Renal pelvis (tissue), 1 donor: ENCODE measurements at regions not wholly inside any gene's neighbourhood (a gene's known extent, or its start where the extent isn't known, plus 50 kb on each side); places are given as distances from the start of the nearest gene placed in this dataset.
"Not testable (repeated sequence)": the region's sequence is repeated elsewhere in the genome, so short reads cannot be mapped to it uniquely, and the experiment has no call there.

Experiments used
- DNase-seq: peaks from one replicate; pipeline ENCODE4 v3.0.0-alpha.2; 2013

- no peak for DNase-seq
These were observed 230.8 kb upstream of the DDI1 start for GRCh38 chr11:103805688-103806009.

- no peak for DNase-seq
These were observed 230.1 kb upstream of the DDI1 start for GRCh38 chr11:103806130-103806895.

GRCh38 chr11:103807806-103808205 is 228.6 kb upstream of the DDI1 start:
- DNase-seq, result no peak

GRCh38 chr11:103808252-103808651 is 228.2 kb upstream of the DDI1 start:
- DNase-seq, result no peak

GRCh38 chr11:103811870-103812455 is 224.5 kb upstream of the DDI1 start:
- no peak for DNase-seq

GRCh38 chr11:103812680-103813079 is 223.8 kb upstream of the DDI1 start:
- no peak for DNase-seq

GRCh38 chr11:103820345-103820744 is 216.1 kb upstream of the DDI1 start:
- not testable (repeated sequence) for DNase-seq

- no peak for DNase-seq
These were observed 212.3 kb upstream of the DDI1 start for GRCh38 chr11:103824116-103824515.

GRCh38 chr11:103825469-103825868 is 211.0 kb upstream of the DDI1 start:
- DNase-seq, result no peak

- no peak for DNase-seq
These were observed 209.6 kb upstream of the DDI1 start for GRCh38 chr11:103826856-103827255.

- no peak for DNase-seq
These were observed 206.8 kb upstream of the DDI1 start for GRCh38 chr11:103829596-103829995.

GRCh38 chr11:103830205-103830604 is 206.2 kb upstream of the DDI1 start:
- DNase-seq, result no peak

- DNase-seq, result no peak
These were observed 203.7 kb upstream of the DDI1 start for GRCh38 chr11:103832762-103833161.

- no peak for DNase-seq
These were observed 194.2 kb upstream of the DDI1 start for GRCh38 chr11:103842191-103842590.

GRCh38 chr11:103842795-103843194 is 193.6 kb upstream of the DDI1 start:
- DNase-seq, result no peak

GRCh38 chr11:103844327-103845215 is 191.9 kb upstream of the DDI1 start:
- DNase-seq, result no peak

- no peak for DNase-seq
These were observed 191.1 kb upstream of the DDI1 start for GRCh38 chr11:103845331-103845730.

GRCh38 chr11:103848686-103849085 is 187.8 kb upstream of the DDI1 start:
- DNase-seq, result no peak

GRCh38 chr11:103849366-103849765 is 187.1 kb upstream of the DDI1 start:
- no peak for DNase-seq

- DNase-seq, result no peak
These were observed 185.8 kb upstream of the DDI1 start for GRCh38 chr11:103850419-103851165.

GRCh38 chr11:103851166-103851651 is 185.2 kb upstream of the DDI1 start:
- peak; percentile 27 for DNase-seq
